ENCODE measurements at regions not wholly inside any gene's neighbourhood (a gene's known extent, or its start where the extent isn't known, plus 50 kb on each side); places are given as distances from the start of the nearest gene placed in this dataset.

DNA sequence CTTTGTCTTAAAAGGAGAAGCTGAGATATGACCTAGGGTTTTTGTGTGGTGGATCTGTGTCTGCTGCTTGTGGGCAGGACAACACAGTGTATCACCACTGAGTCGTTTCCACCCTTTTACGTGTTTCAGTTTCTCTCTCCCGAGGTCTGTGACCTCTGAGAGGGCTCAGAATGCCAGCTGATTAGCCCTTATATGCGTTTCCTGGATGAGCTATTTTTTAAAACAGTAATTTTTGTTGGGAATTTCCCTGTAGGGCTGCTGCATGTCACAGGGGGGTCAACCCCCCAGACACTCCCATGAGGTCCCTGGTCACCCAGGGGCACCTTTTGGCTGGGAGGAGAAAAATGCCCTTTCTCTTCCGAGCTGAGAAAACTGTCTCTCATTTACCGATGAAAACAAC is 170.4 kb upstream of the CASK start:
- in situ Hi-C loops (cut with HindIII; ENCODE audit: low pct_unique_long_range_greater_than_20kb, low sequenced_read_pairs) (no loop called here), intact Hi-C loops (cut with micrococcal nuclease; ENCODE audit: unreplicated experiment) (no loop called here)
- H3K4me1 ChIP-seq (ENCODE audit: control insufficient read depth, insufficient read depth, low read length) = no peaks in the 10 kb centered on the region
- no TSS peak for BruUV-seq (replicated peaks)
- ATAC-seq (no peak), DNase-seq (ENCODE audit: low read depth, low spot score) (no peak)
- ChIA-PET POLR2A (no interaction called here), CTCF (no interaction called here)
- H3K27me3 ChIP-seq (ENCODE audit: control insufficient read depth, insufficient read depth, low read length) = no peaks in the 10 kb centered on the region
- no peaks in the 10 kb centered on the region for H3K9me3 ChIP-seq (ENCODE audit: control insufficient read depth, insufficient read depth, low read depth, low read length)
- H3K27ac ChIP-seq (ENCODE audit: low read length) = no peak overlapping the region
- no peaks in the 10 kb centered on the region for H3K36me3 ChIP-seq (ENCODE audit: control insufficient read depth, insufficient read depth, low read length)
- TF ChIP-seq SIN3A (IDR thresholded peaks at IDR 0.05; ENCODE audit: borderline replicate concordance, insufficient read depth, low read depth, low read length) (no peak), TCF7L2 (IDR thresholded peaks at IDR 0.05; ENCODE audit: low read depth, low read length) (no peak), POLR2AphosphoS5 (IDR thresholded peaks at IDR 0.05; ENCODE audit: low read depth, low read length) (no peak)
- TF ChIP-seq, protein P1, sequence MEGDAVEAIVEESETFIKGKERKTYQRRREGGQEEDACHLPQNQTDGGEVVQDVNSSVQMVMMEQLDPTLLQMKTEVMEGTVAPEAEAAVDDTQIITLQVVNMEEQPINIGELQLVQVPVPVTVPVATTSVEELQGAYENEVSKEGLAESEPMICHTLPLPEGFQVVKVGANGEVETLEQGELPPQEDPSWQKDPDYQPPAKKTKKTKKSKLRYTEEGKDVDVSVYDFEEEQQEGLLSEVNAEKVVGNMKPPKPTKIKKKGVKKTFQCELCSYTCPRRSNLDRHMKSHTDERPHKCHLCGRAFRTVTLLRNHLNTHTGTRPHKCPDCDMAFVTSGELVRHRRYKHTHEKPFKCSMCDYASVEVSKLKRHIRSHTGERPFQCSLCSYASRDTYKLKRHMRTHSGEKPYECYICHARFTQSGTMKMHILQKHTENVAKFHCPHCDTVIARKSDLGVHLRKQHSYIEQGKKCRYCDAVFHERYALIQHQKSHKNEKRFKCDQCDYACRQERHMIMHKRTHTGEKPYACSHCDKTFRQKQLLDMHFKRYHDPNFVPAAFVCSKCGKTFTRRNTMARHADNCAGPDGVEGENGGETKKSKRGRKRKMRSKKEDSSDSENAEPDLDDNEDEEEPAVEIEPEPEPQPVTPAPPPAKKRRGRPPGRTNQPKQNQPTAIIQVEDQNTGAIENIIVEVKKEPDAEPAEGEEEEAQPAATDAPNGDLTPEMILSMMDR (IDR thresholded peaks at IDR 0.05) = no peak
- TF ChIP-seq, protein P2, sequence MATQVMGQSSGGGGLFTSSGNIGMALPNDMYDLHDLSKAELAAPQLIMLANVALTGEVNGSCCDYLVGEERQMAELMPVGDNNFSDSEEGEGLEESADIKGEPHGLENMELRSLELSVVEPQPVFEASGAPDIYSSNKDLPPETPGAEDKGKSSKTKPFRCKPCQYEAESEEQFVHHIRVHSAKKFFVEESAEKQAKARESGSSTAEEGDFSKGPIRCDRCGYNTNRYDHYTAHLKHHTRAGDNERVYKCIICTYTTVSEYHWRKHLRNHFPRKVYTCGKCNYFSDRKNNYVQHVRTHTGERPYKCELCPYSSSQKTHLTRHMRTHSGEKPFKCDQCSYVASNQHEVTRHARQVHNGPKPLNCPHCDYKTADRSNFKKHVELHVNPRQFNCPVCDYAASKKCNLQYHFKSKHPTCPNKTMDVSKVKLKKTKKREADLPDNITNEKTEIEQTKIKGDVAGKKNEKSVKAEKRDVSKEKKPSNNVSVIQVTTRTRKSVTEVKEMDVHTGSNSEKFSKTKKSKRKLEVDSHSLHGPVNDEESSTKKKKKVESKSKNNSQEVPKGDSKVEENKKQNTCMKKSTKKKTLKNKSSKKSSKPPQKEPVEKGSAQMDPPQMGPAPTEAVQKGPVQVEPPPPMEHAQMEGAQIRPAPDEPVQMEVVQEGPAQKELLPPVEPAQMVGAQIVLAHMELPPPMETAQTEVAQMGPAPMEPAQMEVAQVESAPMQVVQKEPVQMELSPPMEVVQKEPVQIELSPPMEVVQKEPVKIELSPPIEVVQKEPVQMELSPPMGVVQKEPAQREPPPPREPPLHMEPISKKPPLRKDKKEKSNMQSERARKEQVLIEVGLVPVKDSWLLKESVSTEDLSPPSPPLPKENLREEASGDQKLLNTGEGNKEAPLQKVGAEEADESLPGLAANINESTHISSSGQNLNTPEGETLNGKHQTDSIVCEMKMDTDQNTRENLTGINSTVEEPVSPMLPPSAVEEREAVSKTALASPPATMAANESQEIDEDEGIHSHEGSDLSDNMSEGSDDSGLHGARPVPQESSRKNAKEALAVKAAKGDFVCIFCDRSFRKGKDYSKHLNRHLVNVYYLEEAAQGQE (IDR thresholded peaks at IDR 0.05; ENCODE audit: insufficient read depth in 1 of 2, low read depth in 2 of 2, low read length in 1 of 2) = no peak
- no peak overlapping the region for H3K4me3 ChIP-seq (ENCODE audit: low read depth in 2 of 2, low read length in 2 of 2)

DNA sequence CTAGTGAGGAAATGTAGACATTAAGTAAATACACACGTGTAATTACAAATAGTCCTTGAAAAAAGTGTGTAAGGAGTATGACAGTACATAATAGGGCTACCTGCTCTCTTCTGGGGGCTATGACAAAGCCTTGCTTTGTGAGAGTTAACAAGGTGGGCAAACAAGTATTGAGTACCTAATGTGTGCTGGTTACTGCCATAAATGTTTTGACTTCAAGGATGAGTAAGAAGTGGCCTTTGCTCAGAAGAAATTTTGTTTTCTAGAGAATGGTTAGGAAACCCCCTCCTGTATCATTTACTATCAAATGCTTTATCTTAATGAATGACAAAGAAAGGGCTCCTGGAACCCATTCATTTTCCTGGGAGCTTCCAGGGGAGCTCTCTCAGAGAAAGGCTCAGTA is 167.0 kb upstream of the CASK start:
- TF ChIP-seq, protein P1 (IDR thresholded peaks at IDR 0.05) = no peak
- no peak for TF ChIP-seq SIN3A (IDR thresholded peaks at IDR 0.05; ENCODE audit: borderline replicate concordance, insufficient read depth, low read depth, low read length)
- TF ChIP-seq, protein P2 (IDR thresholded peaks at IDR 0.05; ENCODE audit: insufficient read depth in 1 of 2, low read depth in 2 of 2, low read length in 1 of 2) = no peak
- no peak for TF ChIP-seq TCF7L2 (IDR thresholded peaks at IDR 0.05; ENCODE audit: low read depth, low read length)
- no peak for TF ChIP-seq POLR2AphosphoS5 (IDR thresholded peaks at IDR 0.05; ENCODE audit: low read depth, low read length)
- no TSS peak for BruUV-seq (replicated peaks)
- no peak for ATAC-seq
- Histone ChIP-seq H3K36me3 (ENCODE audit: control insufficient read depth, insufficient read depth, low read length) (no peaks in the 10 kb centered on the region), H3K27ac (ENCODE audit: low read length) (no peak overlapping the region), H3K9me3 (ENCODE audit: control insufficient read depth, insufficient read depth, low read depth, low read length) (no peaks in the 10 kb centered on the region), H3K4me3 (ENCODE audit: low read depth in 2 of 2, low read length in 2 of 2) (no peak overlapping the region), H3K27me3 (ENCODE audit: control insufficient read depth, insufficient read depth, low read length) (no peaks in the 10 kb centered on the region), H3K4me1 (ENCODE audit: control insufficient read depth, insufficient read depth, low read length) (no peaks in the 10 kb centered on the region)
- in situ Hi-C loops (cut with HindIII; ENCODE audit: low pct_unique_long_range_greater_than_20kb, low sequenced_read_pairs) = no loop called here
- DNase-seq (ENCODE audit: low read depth, low spot score) = no peak
- ChIA-PET POLR2A (no interaction called here), CTCF (no interaction called here)
- intact Hi-C loops (cut with micrococcal nuclease; ENCODE audit: unreplicated experiment) = no loop called here

All from Panc1 (cell line).